OCI-LY7 (cell line): ENCODE measurements at regions not wholly inside any gene's neighbourhood (a gene's known extent, or its start where the extent isn't known, plus 50 kb on each side); places are given as distances from the start of the nearest gene placed in this dataset.

Experiments used
- BruUV-seq: library from RNA; stranded (reverse); fragments of 400-500 nt; replicated peaks from 2 replicates; lab custom pipeline; 2021; lab: Mats Ljungman, UMichigan
- CTCF ChIA-PET: fragments of 300-600 bp; sonication (Branson Sonifier 250); formaldehyde crosslinking; loops from one replicate; lab custom pipeline; 2022; ENCODE audit warnings: antibody characterized with exemption; ENCODE audit not compliant: unreplicated experiment; lab: Charles Lee
- POLR2A ChIA-PET: fragments of 300-600 bp; sonication (Branson Sonifier 250); formaldehyde crosslinking; loops from one replicate; lab custom pipeline; 2022; ENCODE audit warnings: antibody characterized with exemption; lab: Charles Lee
- DNase-seq: peaks from one replicate; pipeline ENCODE4 v3.0.0-alpha.2; 2015; ENCODE audit warnings: low spot score
- H2AFZ ChIP-seq: fragments of 200-600 bp; sonication (generic), shearing (Covaris generic); 2 replicates; pipeline ENCODE4 v1.6.1; 2014; ENCODE audit warnings: mild to moderate bottlenecking, antibody characterized with exemption, low read length, moderate library complexity
- H3K27ac ChIP-seq: fragments of 200-600 bp; sonication (generic); 2 replicates; pipeline ENCODE4 v1.5.1; 2014; ENCODE audit warnings: mixed run types, low read depth, mild to moderate bottlenecking, moderate library complexity, low read length, inconsistent platforms; ENCODE audit not compliant: poor library complexity, severe bottlenecking
- H3K36me3 ChIP-seq: fragments of 200-600 bp; sonication (generic); 2 replicates; pipeline ENCODE4 v1.6.1; 2014; ENCODE audit warnings: mild to moderate bottlenecking, antibody characterized with exemption, low read length, moderate library complexity, mixed read lengths; ENCODE audit not compliant: insufficient read depth
- H3K4me1 ChIP-seq: fragments of 200-600 bp; sonication (generic); 2 replicates; pipeline ENCODE4 v1.5.1; 2014; ENCODE audit warnings: mild to moderate bottlenecking, low read length; ENCODE audit not compliant: insufficient read depth, poor library complexity, severe bottlenecking
- H3K4me2 ChIP-seq: fragments of 200-600 bp; sonication (generic); 2 replicates; pipeline ENCODE4 v1.6.1; 2014; ENCODE audit warnings: mild to moderate bottlenecking, low read length
- H3K4me3 ChIP-seq: fragments of 200-600 bp; sonication (generic); 2 replicates; pipeline ENCODE4 v1.5.1; 2014; ENCODE audit warnings: mild to moderate bottlenecking, low read depth, low read length; ENCODE audit not compliant: poor library complexity, severe bottlenecking
- H3K79me2 ChIP-seq: fragments of 200-600 bp; sonication (generic); 2 replicates; pipeline ENCODE4 v1.6.1; 2016; ENCODE audit warnings: low read depth, mild to moderate bottlenecking, low read length, moderate library complexity, mixed read lengths; ENCODE audit not compliant: insufficient read depth
- H3K9me2 ChIP-seq: fragments of 200-600 bp; sonication (generic); 2 replicates; pipeline ENCODE4 v1.6.1; 2016; ENCODE audit warnings: mild to moderate bottlenecking, low read length, mixed read lengths; ENCODE audit not compliant: insufficient read depth
- H3K9me3 ChIP-seq: fragments of 200-600 bp; sonication (generic); 2 replicates; pipeline ENCODE4 v1.6.1; 2014; ENCODE audit warnings: mild to moderate bottlenecking, mixed run types, low read length, mixed read lengths
- H4K20me1 ChIP-seq: fragments of 200-600 bp; sonication (generic); 2 replicates; pipeline ENCODE4 v1.6.1; 2014; ENCODE audit warnings: mild to moderate bottlenecking, antibody characterized with exemption, low read length, moderate library complexity, mixed read lengths; ENCODE audit not compliant: insufficient read depth
- CTCF ChIP-seq: fragments of 200-600 bp; sonication (generic); conservative IDR thresholded peaks from 2 replicates; pipeline ENCODE4 v1.5.1; 2014; ENCODE audit warnings: mild to moderate bottlenecking, antibody characterized with exemption, low read length, moderate library complexity, mixed read lengths
- EZH2phosphoT487 ChIP-seq: fragments of 200-600 bp; sonication (generic); IDR thresholded peaks from 2 replicates; pipeline ENCODE4 v1.6.1; 2018; ENCODE audit warnings: low read depth, borderline replicate concordance, mild to moderate bottlenecking, mixed run types, antibody characterized with exemption, low read length, moderate library complexity, mixed read lengths
- intact Hi-C: fragments of 100-400 bp; cut with micrococcal nuclease; formaldehyde crosslinking; loops from one replicate; pipeline ENCODE4 v1.10.0; 2022; ENCODE audit not compliant: unreplicated experiment

- intact Hi-C loops = no loop called here
- no peak overlapping the region for H2AFZ ChIP-seq
- H3K4me1 ChIP-seq = peaks cover 6% of the 10 kb centered on the region
- H4K20me1 ChIP-seq = no peaks in the 10 kb centered on the region
- ChIA-PET CTCF (no interaction called here), POLR2A (interaction anchor here (1.3 kb wide), 1 partner anchor 15 kb away, joined by 6 read pairs; no protein-coding TSS in a partner anchor)
- H3K4me2 ChIP-seq = no peak overlapping the region
- TF ChIP-seq EZH2phosphoT487 (no peak), CTCF (no peak)
- no peaks in the 10 kb centered on the region for H3K36me3 ChIP-seq
- no peak for DNase-seq
- H3K27ac ChIP-seq = no peak overlapping the region
- H3K79me2 ChIP-seq = no peaks in the 10 kb centered on the region
- no peak overlapping the region for H3K4me3 ChIP-seq
- BruUV-seq = no TSS peak
- no peaks in the 10 kb centered on the region for H3K9me3 ChIP-seq
- H3K9me2 ChIP-seq = no peaks in the 10 kb centered on the region
Measured at GRCh38 chr2:55107436-55107835, 57.2 kb upstream of the RTN4 start.

- Histone ChIP-seq H3K4me2 (no peak overlapping the region), H3K9me2 (no peaks in the 10 kb centered on the region), H3K4me1 (peaks cover 4% of the 10 kb centered on the region), H3K4me3 (no peak overlapping the region), H2AFZ (no peak overlapping the region), H3K9me3 (no peaks in the 10 kb centered on the region), H3K36me3 (no peaks in the 10 kb centered on the region), H3K27ac (no peak overlapping the region), H3K79me2 (no peaks in the 10 kb centered on the region), H4K20me1 (no peaks in the 10 kb centered on the region)
- TF ChIP-seq EZH2phosphoT487 (no peak), CTCF (no peak)
- intact Hi-C loops = no loop called here
- POLR2A ChIA-PET = interaction anchor here (0.8 to 1.6 kb wide), 8 partner anchors 8 to 80 kb away, joined by 3 to 6 read pairs (median 3); partner anchors contain the start of gene RTN4
- no peak for DNase-seq
- BruUV-seq = no TSS peak
- CTCF ChIA-PET = no interaction called here
Measured at GRCh38 chr2:55106148-55106547, 55.9 kb upstream of the RTN4 start.

- no peaks in the 10 kb centered on the region for H3K79me2 ChIP-seq
- no peak overlapping the region for H3K27ac ChIP-seq
- H3K4me2 ChIP-seq = no peak overlapping the region
- POLR2A ChIA-PET = interaction anchor here (0.8 to 1.6 kb wide), 8 partner anchors 9 to 80 kb away, joined by 3 to 6 read pairs (median 3); partner anchors contain the start of gene RTN4
- DNase-seq = no peak
- TF ChIP-seq EZH2phosphoT487 (no peak), CTCF (no peak)
- CTCF ChIA-PET = no interaction called here
- H4K20me1 ChIP-seq = no peaks in the 10 kb centered on the region
- H3K9me3 ChIP-seq = no peaks in the 10 kb centered on the region
- intact Hi-C loops = no loop called here
- BruUV-seq = no TSS peak
- H3K4me1 ChIP-seq = peaks cover 8% of the 10 kb centered on the region
- H3K36me3 ChIP-seq = no peaks in the 10 kb centered on the region
- no peaks in the 10 kb centered on the region for H3K9me2 ChIP-seq
- no peak overlapping the region for H2AFZ ChIP-seq
- no peak overlapping the region for H3K4me3 ChIP-seq
Measured at GRCh38 chr2:55105456-55105855, 55.2 kb upstream of the RTN4 start.
